NCI-H345 treated with DMSO at 0.1 percent for 48 hours (cell line): ENCODE measurements at regions not wholly inside any gene's neighbourhood (a gene's known extent, or its start where the extent isn't known, plus 50 kb on each side); places are given as distances from the start of the nearest gene placed in this dataset.
"Not testable (repeated sequence)": the region's sequence is repeated elsewhere in the genome, so short reads cannot be mapped to it uniquely, and the experiment has no call there.

ENCODE experiments used
- DNase-seq: peaks from one replicate; lab custom pipeline; 2025; ENCODE audit not compliant: unreplicated experiment; lab: John Stamatoyannopoulos, UW

DNA sequence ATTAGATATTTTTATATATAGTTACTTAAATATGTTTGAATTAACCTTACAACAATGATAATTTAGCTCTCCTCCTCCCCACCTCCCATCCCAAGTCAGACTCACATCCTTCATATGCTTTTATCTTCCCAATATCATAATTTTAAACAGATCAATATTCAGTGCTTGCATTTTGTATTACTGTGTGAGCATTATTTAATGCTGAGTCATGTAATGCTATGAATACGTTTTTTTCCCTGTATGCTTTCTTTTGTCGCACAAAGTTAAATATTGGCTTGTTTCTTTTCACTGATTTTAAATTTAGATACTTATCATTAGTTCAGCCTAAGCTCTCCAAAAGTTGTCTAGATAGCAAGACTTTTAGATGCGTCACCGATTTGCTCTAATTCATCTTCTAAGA lies 471.6 kb upstream of the SGO1 start:
- no peak for DNase-seq

DNA sequence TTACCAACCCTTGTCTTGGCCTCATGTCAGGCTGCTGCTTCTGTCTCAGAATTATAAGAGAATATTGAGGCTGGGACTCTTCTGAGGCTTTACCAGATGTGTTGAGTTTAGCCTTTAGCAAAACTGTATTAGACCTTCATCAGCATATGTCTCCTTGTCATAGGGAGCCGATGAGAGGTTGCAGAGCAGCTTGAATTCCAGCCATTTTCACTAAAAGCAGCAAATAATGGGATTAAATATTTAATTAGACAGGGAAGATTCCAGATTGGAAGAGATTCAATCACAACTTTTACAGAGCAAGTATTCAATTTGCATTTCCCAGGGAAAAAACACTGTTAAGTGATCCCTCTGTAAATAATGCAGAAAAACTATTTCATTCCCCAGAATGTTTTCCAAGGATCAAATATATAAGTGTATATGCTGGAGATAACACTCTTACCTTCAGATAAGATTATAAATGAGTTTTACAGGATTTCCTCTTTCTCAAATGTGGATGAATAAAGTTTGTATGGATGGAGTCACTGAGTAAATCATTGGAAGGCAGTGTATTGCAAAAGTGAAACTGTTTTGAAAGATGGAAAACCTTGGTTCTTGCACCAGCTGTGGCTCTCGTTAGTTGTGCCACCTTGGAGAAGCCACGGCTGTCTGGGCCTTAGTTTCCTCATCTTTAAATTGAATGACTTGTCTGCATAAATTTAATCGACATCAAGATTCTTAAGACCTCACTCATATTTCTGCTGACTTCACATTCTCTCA lies 466.4 kb upstream of the SGO1 start:
- no peak for DNase-seq

DNA sequence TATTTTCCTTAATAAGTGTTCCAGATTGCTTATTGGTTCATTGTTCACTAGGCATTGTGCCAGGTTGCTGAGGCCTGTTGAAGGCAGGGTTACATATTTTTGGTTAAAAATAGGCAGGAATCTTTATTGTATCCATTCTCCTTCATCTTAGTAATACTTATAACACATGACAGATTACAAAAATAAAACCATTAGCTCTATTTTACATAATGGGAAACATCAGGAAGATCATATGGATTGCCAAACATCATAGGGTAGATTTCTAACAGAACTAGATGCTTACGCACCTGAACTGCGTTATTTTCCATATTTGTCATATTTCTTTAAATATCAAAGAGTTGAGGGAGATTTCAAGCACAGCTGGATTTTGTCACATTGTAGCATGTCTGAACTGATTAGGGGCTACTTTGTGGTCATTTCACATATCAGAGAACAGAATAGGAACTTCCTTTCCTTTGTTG lies 462.9 kb upstream of the SGO1 start:
- DNase-seq = no peak

DNA sequence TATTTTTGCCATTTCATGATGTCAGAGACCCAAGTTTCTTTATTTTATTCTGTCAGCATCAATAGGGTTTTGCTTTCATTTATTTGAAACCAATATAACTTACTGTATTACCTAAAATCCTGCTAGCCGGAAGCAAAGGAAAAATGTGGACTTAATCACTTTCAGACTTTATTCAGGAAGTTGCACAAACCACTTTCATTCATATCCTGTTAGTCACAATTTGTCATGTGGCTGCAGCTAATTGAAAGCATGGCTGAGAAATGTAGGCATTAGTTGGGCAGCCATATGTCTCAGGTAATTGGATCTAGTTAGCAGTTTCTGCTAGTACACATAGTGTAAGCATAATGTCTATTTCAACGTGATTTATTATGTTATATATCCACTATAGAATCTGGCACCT lies 462.3 kb upstream of the SGO1 start:
- no peak for DNase-seq

DNA sequence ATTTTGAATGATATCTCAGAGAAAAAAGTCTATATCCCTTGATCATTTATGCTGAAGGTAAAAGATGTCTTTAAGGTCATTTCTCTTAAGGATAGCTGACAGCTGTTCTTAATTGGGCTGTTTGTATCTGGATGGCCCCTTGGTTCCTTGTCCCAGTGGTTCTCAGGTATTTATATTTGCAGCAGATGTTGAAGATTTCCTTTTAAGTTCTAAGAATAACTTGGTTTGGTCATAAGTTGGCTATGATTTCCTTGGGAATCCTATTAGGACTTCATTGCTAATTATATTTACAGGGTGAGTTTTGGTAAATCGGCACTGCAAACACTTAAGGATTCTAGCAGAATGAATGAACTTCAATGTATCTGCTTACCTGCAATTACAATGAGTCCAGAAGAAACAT lies 460.4 kb upstream of the SGO1 start:
- no peak for DNase-seq

DNA sequence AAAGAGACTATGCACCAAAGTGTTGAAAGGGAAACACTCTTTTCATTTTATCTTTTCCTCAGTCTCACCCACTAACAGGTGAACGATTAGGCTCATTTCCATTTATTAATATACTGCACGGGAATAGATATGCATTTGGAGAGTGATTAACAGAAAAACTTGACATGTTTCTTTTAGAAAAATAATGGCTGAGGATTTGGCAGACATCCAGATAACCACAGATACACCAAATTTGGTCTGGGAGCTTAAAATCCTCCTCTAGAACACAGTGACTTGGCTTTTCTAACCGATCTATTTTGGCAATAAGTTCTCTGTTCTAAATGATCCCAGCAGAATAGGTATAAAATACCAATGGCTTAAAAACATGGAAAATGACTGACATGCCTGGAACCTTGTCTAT lies 459.3 kb upstream of the SGO1 start:
- no peak for DNase-seq

DNA sequence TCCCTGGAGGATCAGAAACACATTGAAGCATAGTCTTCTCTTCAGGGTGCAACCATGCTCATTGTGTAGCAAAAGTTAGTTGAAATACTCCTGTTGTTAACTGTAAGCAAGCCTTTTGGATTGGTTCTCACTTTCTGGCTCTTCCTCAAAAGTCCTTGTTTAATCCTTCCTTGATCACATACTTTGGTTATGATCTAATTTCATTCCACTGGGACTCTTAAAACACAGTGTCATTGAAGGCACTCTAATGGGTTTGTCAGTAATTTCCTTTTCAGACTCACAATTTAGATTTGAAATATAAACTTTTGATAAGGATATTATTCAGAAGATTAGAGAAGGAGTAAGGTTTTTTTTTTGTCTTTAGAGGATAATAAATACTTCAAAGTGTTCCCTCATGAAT lies 451.7 kb upstream of the SGO1 start:
- no peak for DNase-seq

DNA sequence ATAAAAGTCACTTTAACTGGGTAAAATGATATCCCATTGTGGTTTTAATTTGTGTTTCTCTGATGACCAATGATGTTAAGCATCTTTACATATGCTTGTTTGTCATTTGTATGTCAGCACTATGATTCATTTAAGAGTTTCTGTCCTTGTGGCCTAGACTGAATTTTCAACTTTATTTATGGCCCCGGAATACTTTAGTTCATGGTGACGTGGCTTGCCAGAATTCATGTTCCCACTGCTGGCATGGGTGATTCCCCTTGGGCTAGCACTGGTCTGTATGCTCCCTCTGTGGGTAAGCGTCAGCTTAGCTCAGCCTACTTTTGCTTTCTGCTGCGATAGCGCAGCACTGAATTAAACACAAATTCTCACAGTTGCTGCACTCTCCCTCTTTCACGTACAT lies 436.3 kb upstream of the SGO1 start:
- no peak for DNase-seq

DNA sequence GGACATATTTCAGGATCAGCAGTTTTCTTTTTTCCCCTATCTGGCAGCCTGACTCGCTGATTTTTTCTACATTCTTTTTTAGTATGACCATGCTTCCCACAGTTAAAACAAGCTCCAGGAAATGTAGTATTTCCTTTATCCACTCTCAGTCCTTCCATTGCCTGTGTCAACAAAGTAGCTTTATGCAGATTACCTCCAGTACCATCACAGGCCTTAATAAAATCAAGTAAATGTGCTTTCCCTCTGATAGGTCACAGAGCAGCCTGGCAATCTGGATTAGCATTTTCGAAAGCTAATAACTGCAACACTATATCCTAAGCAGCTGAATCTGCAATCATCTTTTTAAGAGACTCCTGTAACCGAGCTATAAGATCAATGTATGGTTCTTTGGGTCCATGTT lies 432.6 kb upstream of the SGO1 start:
- DNase-seq = not testable (repeated sequence)

DNA sequence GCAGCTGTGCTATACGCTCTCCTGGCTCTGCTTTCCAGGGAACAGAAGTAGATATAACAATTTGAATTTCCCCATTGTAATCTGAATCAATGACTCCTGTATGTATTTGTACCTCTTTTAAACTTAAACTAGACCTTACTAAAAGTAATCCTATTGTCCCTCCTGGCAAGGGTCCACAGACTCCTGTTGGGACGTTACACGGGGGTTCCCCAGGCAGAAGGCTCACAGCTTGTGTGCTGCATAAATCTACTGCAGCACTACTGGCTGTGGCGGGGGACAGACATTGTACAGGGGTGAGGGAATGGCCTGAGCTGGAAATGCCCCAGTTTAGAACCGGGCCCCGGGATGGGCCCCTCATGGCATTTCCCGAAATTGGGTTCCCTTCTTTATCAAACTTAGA lies 432.2 kb upstream of the SGO1 start:
- DNase-seq = not testable (repeated sequence)

DNA sequence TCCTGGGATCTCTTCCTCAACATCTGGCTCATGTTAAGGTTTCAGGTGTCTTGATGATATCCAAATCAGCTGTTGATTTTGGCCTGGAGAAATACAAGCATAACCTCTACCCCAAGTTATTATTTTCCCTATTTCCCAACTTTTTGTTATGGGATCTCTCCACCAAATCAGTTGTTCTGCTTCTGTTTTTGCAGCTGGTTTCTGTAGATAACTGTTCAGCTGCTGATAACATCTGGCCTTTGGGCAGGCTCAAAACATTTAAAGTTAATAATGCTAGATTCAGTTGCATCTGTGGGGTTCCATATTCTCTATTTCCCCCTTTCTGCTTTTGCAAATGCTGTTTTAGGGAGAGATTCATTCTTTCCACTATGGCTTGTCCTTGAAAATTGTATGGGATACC lies 430.0 kb upstream of the SGO1 start:
- DNase-seq = not testable (repeated sequence)

DNA sequence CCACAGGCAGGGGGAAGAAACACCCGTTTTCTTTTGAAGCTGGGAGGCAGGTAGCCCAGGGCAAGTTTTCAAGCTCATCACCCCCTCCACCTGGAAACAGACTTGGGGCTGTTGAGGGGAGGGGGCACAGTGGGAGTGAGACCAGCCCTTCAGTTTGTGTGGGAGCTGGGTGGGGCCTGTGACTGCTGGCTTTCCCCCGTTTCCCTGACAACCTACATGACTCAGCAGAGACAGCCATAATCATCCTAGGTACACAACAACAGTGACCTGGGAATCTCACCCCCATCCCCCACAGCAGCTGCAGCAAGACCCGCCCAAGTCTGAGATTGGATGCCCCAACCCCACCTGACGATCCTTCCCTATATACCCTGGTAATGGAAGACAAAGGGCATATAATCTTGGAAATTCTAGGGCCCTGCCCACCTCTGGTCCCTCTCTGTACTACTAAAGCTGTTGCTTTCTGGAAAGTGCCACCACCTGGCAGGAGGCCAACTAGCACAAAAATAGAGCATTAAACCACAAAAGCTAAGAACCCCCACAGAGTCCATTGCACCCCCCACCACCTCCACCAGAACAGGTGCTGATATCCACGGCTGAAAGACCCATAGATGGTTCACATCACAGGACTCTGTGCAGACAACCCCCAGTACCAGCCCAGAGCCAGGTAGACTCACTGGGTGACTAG lies 422.2 kb upstream of the SGO1 start:
- DNase-seq = no peak

DNA sequence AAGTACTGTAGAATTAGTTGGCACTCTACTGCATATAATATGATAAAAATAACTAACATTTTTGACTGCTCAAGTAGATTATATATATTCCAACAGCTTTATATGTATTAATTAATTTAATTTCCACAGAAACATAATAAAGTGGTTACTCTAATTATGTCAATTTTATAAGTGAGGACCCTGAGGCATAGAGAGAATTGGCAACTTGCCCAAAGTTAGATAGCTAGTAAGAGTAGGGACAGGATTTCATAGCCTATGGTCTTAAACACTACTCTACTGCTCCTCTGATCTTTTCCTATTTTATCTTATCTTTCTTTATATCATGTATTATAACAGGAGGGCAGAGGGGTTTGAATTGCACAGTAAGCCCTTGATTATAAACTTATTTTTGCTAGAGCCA lies 418.7 kb upstream of the SGO1 start:
- no peak for DNase-seq

DNA sequence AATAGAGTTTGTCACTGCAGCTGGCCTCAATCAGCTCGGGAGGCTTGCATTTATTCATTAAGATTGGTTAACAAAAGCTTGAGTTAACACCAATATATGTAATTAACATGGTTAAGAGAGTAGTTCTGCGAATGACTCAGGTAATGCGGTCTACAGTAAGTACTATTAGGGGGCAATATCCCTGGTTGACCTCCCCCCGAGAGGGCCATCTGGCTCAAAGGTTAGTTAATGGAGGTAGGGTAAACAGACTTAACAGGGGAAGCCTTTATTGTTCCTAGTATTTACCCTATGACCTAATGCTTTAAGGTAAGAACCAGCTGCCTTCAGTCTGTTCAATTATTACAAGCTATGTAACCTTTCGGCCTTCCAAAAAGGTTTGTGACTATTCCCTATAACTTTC lies 403.3 kb upstream of the SGO1 start:
- no peak for DNase-seq

DNA sequence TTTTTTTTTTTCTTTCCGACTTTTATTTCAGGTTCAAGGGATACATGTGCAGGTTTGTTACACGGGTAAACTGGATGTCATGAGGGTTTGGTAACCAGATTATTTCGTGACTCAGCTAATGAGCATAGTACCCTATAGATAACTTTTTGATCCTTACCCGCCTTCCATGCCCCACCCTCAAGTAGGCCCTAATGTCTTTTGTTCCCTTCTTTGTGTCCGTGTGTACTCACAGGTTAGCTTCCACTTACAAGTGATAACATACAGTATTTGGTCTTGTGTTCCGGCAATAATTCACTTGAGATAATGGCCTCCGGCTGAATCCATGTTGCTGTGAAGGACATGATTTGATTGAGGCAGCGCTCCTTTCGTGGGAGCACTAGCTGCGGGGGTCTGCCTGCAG lies 402.8 kb upstream of the SGO1 start:
- DNase-seq = no peak

DNA sequence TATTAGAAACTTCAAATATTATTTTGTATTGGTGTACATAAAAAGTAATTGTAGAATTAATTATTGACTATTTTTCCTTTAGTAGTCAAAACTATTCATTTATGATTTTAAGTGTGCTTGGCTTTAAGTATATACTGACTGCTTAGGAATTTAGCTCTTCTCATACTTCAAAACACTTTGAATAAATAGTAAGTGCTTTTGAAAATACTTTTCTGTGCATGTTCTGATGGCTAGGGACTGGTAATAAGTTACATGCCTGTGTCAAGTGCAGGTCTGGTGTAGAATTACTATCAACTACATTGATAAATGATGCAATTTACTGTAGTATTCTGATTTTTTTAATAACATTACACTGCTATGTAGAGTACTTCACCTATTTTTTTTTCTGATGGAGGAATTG lies 397.6 kb upstream of the SGO1 start:
- no peak for DNase-seq

DNA sequence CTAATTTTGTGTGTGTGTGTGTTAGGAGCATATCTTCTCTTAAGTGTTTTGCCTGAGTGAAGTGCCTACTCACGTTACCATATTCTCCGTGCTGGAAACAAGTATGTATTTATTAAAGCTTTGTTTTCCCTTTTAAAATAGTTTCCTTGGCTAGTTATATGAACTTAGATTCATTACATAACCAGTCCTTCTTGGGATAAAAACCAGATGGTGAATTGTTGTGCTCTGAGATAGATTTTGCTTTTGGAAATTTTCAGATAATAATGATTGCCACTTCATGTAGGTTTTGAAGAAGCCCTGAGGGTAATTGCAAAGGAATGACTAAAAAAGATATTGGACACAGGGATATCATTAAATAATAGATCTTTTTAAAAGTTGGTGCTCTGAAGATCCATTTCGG lies 390.2 kb upstream of the SGO1 start:
- DNase-seq = no peak

DNA sequence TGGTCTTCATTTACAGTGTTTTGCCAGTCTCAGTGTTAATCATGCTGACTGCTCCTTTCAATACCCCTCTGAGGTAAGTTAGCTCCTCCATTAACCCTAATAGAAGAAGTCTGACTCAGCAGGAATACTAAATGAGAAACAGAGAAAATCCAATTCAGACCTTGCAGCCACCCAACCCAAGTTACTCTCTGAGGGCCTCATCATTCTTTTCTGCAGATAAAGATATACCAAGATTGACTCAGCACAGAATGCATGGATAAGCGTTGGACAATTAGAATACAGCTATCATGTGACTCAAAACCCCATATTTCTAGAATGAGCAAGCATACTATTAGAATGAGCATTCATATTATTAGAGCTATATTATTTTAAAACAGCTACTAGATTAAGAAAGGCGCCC lies 389.1 kb upstream of the SGO1 start:
- DNase-seq = no peak

DNA sequence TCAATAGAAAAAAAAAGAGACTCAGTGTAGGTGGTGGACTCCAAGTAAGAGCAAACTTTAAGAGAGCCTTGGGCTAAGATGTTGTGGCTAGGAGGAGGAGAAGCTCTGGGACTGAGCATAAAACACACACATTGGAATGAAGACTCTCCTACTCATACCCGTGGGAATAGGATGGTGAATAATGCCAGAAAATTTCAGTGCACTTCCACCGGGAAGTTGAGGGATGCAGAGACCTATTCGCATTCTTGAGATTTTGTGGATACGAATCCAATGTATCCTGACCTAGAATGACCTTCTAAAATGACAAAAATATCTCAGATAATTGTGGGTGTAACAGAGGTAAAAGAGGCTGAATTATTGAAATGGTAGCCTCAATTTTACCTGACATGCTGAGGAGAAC lies 388.7 kb upstream of the SGO1 start:
- DNase-seq = no peak

DNA sequence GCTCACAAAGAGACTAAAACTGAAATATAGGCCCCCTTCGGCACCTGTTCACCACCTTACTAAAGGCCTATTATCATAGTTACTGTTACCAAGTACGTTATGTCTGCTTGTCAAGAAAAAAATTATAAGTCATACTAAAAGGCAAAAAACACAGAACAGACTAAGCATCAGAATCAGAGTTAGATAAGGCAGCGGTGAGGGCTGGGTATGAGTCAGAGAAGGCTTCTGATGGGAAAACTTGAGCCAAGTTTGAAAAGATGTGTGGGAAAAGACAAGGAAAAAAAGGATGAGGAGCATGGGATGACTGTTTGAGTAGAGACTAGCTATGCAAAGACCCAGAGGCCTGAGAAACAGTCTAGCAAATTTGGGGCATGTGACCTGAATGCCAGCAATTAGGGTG lies 387.2 kb upstream of the SGO1 start:
- no peak for DNase-seq

DNA sequence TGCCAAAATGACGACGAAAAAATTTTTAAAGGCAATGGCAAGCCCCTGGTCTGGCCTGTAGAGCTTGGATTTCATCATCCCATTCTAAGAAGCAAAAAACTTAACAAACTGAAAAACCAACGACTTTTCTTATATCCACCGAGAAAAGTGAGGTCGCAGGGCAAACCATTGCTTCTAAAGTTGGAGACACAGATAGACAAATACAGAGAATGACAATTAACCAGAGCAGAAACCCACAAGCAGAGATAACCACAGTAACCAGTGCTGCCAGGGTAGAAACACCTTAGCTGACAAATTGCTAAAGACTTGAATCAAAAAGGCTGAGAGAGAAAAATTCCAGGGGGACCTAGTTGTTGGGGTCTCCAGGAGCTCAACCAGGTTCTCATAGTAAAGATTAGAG lies 386.5 kb upstream of the SGO1 start:
- DNase-seq = no peak

DNA sequence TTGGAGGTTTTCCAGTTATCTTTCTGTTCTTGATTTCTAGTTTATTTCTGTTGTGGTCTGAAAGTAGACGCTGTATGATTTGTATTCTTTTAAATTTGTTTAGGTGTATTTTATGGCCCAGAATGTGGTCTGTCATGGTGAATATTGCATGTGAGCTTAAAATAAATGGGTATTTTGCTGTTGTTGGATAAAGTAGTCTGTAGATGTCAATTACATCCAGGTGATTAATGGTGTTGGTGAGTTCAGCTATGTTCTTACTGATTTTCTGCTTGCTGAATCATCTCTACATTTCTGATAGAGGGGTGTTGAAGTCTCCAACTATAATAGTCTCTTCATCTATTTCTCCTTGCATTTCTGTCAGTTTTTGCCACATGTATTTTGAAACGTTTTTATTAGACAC lies 383.3 kb upstream of the SGO1 start:
- DNase-seq = no peak

DNA sequence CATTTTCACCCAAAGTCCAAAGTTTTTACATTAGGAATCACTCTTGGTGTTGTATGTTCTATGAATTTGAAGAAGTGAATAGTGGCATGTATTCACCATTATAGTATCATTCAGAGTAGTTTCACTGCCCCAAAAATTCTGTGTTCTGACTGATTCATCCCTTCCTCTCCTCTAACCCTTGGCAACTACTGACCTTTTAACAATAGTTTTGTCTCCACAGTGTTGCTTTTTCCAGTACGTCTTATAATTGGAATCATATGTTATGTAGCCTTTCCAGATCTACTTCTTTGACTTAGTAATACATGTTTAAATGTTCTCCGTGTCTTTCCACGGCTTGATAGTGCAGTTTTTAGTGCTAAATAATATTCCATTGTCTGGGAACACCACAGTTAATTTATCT lies 379.0 kb upstream of the SGO1 start:
- no peak for DNase-seq
